ENCODE measurements at regions not wholly inside any gene's neighbourhood (a gene's known extent, or its start where the extent isn't known, plus 50 kb on each side); places are given as distances from the start of the nearest gene placed in this dataset.

- TF ChIP-seq CTCF (IDR thresholded peaks at IDR 0.05; ENCODE audit: insufficient read depth, low read length, missing control alignments), result no peak
- ChIA-PET POLR2A (no interaction called here), CTCF (no interaction called here)
- no peak for DNase-seq (ENCODE audit: low read depth, low spot score)
- no peak overlapping the region for H3K4me3 ChIP-seq (ENCODE audit: low read depth, low read length)
These were observed 309.7 kb upstream of the SULF2 start for GRCh38 chr20:48094944-48095343.

DNA sequence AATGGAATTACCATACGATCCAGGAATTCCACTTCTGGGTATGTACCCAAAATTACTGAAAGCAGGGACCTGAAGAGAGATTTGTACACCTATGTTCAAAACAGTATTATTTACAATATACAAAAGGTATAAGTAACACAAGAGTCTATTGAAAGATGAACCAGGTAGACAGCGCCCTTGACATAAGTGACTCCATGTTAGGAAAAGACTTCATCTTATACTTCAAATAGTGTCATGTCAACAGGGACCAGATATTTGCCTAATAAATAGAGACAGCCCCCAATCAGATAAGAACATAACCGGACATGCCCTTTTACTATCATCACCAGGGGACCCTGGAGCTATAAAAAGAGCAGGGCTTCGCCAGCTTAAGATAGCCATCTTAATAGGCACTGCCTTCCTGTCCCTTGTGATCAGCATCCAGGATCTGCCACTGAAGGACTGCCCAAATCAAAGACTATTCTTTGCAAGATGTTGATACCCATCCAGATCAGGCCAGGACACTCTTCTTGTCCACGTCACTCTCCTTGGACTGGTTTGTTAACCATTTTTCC lies 309.0 kb upstream of the SULF2 start:
- no peak for DNase-seq (ENCODE audit: low read depth, low spot score)
- CTCF ChIA-PET, result no interaction called here
- TF ChIP-seq CTCF (IDR thresholded peaks at IDR 0.05; ENCODE audit: insufficient read depth, low read length, missing control alignments), result no peak
- H3K4me3 ChIP-seq (ENCODE audit: low read depth, low read length), result no peak overlapping the region
- POLR2A ChIA-PET, result no interaction called here

GRCh38 chr20:48092596-48093280 lies 307.5 kb upstream of the SULF2 start:
- CTCF ChIA-PET, result no interaction called here
- DNase-seq (ENCODE audit: low read depth, low spot score), result no peak
- POLR2A ChIA-PET, result no interaction called here
- no peak for TF ChIP-seq CTCF (IDR thresholded peaks at IDR 0.05; ENCODE audit: insufficient read depth, low read length, missing control alignments)
- H3K4me3 ChIP-seq (ENCODE audit: low read depth, low read length), result no peak overlapping the region

DNA sequence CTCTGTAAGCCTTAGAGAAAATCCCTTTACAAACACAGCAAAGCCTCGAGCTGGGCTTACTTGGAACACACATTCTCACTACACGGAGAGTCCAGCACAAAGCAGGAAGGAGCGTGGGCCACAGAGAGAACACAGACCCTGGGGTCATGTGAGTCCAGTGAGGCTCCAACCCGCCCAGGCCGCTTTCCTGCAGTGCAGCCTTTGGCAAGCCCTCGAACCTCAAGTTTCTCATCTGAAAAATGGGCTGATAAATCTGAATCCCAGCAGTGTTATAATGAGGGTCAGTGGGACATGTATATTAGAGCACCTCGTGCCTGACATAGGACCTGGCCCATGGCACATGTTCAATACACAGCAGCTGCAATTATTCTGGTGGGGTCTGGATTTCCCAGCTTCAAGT lies 305.5 kb upstream of the SULF2 start:
- CTCF ChIA-PET, result no interaction called here
- H3K4me3 ChIP-seq (ENCODE audit: low read depth, low read length), result no peak overlapping the region
- DNase-seq (ENCODE audit: low read depth, low spot score), result no peak
- no peak for TF ChIP-seq CTCF (IDR thresholded peaks at IDR 0.05; ENCODE audit: insufficient read depth, low read length, missing control alignments)
- POLR2A ChIA-PET, result no interaction called here

GRCh38 chr20:48090314-48090713 lies 305.0 kb upstream of the SULF2 start:
- no peak for DNase-seq (ENCODE audit: low read depth, low spot score)
- no peak overlapping the region for H3K4me3 ChIP-seq (ENCODE audit: low read depth, low read length)
- POLR2A ChIA-PET, result no interaction called here
- no peak for TF ChIP-seq CTCF (IDR thresholded peaks at IDR 0.05; ENCODE audit: insufficient read depth, low read length, missing control alignments)
- CTCF ChIA-PET, result no interaction called here

- no peak for DNase-seq (ENCODE audit: low read depth, low spot score)
- H3K4me3 ChIP-seq (ENCODE audit: low read depth, low read length), result no peak overlapping the region
- POLR2A ChIA-PET, result no interaction called here
- CTCF ChIA-PET, result no interaction called here
- no peak for TF ChIP-seq CTCF (IDR thresholded peaks at IDR 0.05; ENCODE audit: insufficient read depth, low read length, missing control alignments)
These were observed 295.3 kb upstream of the SULF2 start for GRCh38 chr20:48080583-48080982.

All from AG04449 (cell line).